SK-N-SH (cell line): ENCODE measurements at regions not wholly inside any gene's neighbourhood (a gene's known extent, or its start where the extent isn't known, plus 50 kb on each side); places are given as distances from the start of the nearest gene placed in this dataset.

Experiments used
- CTCF ChIA-PET: fragments of 300-600, 350-600 bp; formaldehyde crosslinking; extraction: SDS; loops from one replicate; lab custom pipeline; 2021; lab: Yijun Ruan, JAX
- POLR2A ChIA-PET: fragments of 350-600 bp; sonication (Branson Sonifier 250); formaldehyde crosslinking; extraction: SDS; loops from one replicate; lab custom pipeline; 2020; ENCODE audit warnings: antibody characterized with exemption, inconsistent platforms; lab: Yijun Ruan, JAX
- DNase-seq: peaks from one replicate; pipeline ENCODE4 v3.0.0; 2012
- H2AFZ ChIP-seq: fragments of 200-600 bp; sonication (generic); 2 replicates; pipeline ENCODE4 v1.8.1; 2016; ENCODE audit warnings: antibody characterized with exemption, mild to moderate bottlenecking, low read depth
- H3F3A ChIP-seq: fragments of 200-600 bp; sonication (generic); replicated peaks from 2 replicates; pipeline ENCODE3; 2016; ENCODE audit warnings: antibody characterized with exemption, mild to moderate bottlenecking; ENCODE audit not compliant: insufficient read depth
- H3K27ac ChIP-seq, 2 experiments: fragments of 200-500 bp in 1 of 2; fragments of 200-600 bp in 1 of 2; sonication (Bioruptor generic) in 1 of 2; sonication (generic), shearing (Covaris generic) in 1 of 2; 2 replicates each; pipeline versions ENCODE4 v1.5.1 to v1.6.1; 2014 to 2016; ENCODE audit warnings: low read depth in 2 of 2, inconsistent platforms in 1 of 2, low read length in 1 of 2, mild to moderate bottlenecking in 1 of 2, mixed read lengths in 1 of 2
- H3K27me3 ChIP-seq: fragments of 200-600 bp; sonication (generic), shearing (Covaris generic); 2 replicates; pipeline ENCODE4 v1.6.1; 2016; ENCODE audit warnings: mixed run types; ENCODE audit not compliant: insufficient read depth
- H3K36me3 ChIP-seq, 2 experiments: fragments of 200-500 bp in 1 of 2; fragments of 200-600 bp in 1 of 2; sonication (Bioruptor generic) in 1 of 2; sonication (generic) in 1 of 2; replicated peaks in 1 of 2; 2 replicates each; pipeline versions ENCODE3 to v1.5.1; 2014 to 2016; ENCODE audit warnings: low read length in 1 of 2, mild to moderate bottlenecking in 1 of 2; ENCODE audit not compliant: insufficient read depth in 2 of 2, control insufficient read depth in 1 of 2
- H3K4me1 ChIP-seq, 2 experiments: fragments of 200-500 bp in 1 of 2; fragments of 200-600 bp in 1 of 2; sonication (Bioruptor generic) in 1 of 2; sonication (generic), shearing (Covaris generic) in 1 of 2; 2 replicates each; pipeline versions ENCODE4 v1.5.1 to v1.6.1; 2014 to 2016; ENCODE audit warnings: low read depth in 1 of 2, low read length in 1 of 2, mixed run types in 1 of 2; ENCODE audit not compliant: insufficient read depth in 2 of 2, control insufficient read depth in 1 of 2
- H3K4me2 ChIP-seq: fragments of 200-600 bp; sonication (generic), shearing (Covaris generic); 2 replicates; pipeline ENCODE4 v1.6.1; 2017; ENCODE audit warnings: mixed run types
- H3K4me3 ChIP-seq, 2 experiments: fragments of 200-500 bp in 1 of 2; fragments of 200-600 bp in 1 of 2; sonication (Bioruptor generic) in 1 of 2; sonication (generic), shearing (Covaris generic) in 1 of 2; 2 replicates each; pipeline versions ENCODE4 v1.5.1 to v1.8.1; 2014 to 2016; ENCODE audit warnings: low read depth in 2 of 2, inconsistent platforms in 1 of 2, low read length in 1 of 2, mild to moderate bottlenecking in 1 of 2, mixed read lengths in 1 of 2, moderate library complexity in 1 of 2
- H3K79me2 ChIP-seq: fragments of 200-600 bp; sonication (generic); 2 replicates; pipeline ENCODE4 v1.8.1; 2017; ENCODE audit warnings: mild to moderate bottlenecking; ENCODE audit not compliant: insufficient read depth
- H3K9ac ChIP-seq: fragments of 200-600 bp; sonication (generic); 2 replicates; pipeline ENCODE4 v1.6.1; 2017; ENCODE audit warnings: mixed run types
- H3K9me2 ChIP-seq: fragments of 200-600 bp; sonication (generic); 2 replicates; pipeline ENCODE4 v1.6.1; 2017; ENCODE audit warnings: mixed run types
- H3K9me3 ChIP-seq: fragments of 200-600 bp; sonication (generic); 2 replicates; pipeline ENCODE4 v1.6.1; 2017; ENCODE audit warnings: mixed run types, mild to moderate bottlenecking, moderate library complexity
- H4K20me1 ChIP-seq: fragments of 200-600 bp; sonication (generic); 2 replicates; pipeline ENCODE4 v1.6.1; 2017; ENCODE audit warnings: mild to moderate bottlenecking, mixed run types; ENCODE audit not compliant: insufficient read depth
- CHD2 ChIP-seq: fragments of 150-350 bp; IDR thresholded peaks from 2 replicates; pipeline ENCODE4 v1.6.1; 2018; ENCODE audit warnings: low read length; ENCODE audit not compliant: partially characterized antibody
- CTCF ChIP-seq: fragments of 200-600 bp; sonication (generic); IDR thresholded peaks from 2 replicates; pipeline ENCODE4 v1.6.1; 2017; ENCODE audit warnings: antibody characterized with exemption, mild to moderate bottlenecking, moderate library complexity
- ELF1 ChIP-seq: IDR thresholded peaks from 2 replicates; pipeline ENCODE4 v1.4.0; 2012
- EZH2phosphoT487 ChIP-seq: fragments of 200-600 bp; sonication (generic); IDR thresholded peaks from 2 replicates; pipeline ENCODE4 v1.6.1; 2017; ENCODE audit warnings: low read depth, mixed run types, mild to moderate bottlenecking, antibody characterized with exemption, moderate library complexity, borderline replicate concordance
- FOXJ3 ChIP-seq: sonication (generic); formaldehyde crosslinking; IDR thresholded peaks from 2 replicates; pipeline ENCODE4 v1.5.1; 2020; ENCODE audit warnings: mild to moderate bottlenecking, missing genetic modification reagents
- GATA2 ChIP-seq: sonication (generic); formaldehyde crosslinking; IDR thresholded peaks from 2 replicates; pipeline ENCODE4 v1.5.0; 2020; ENCODE audit warnings: mild to moderate bottlenecking, missing genetic modification reagents
- JUND ChIP-seq: IDR thresholded peaks from 2 replicates; pipeline ENCODE4 v1.4.0; 2012
- MEF2A ChIP-seq: IDR thresholded peaks from 2 replicates; pipeline ENCODE4 v1.4.0; 2012; ENCODE audit warnings: low read depth, borderline replicate concordance
- NFIC ChIP-seq: IDR thresholded peaks from 2 replicates; pipeline ENCODE4 v1.4.0; 2012; ENCODE audit warnings: borderline replicate concordance
- NRF1 ChIP-seq: IDR thresholded peaks from 2 replicates; pipeline ENCODE4 v1.6.1; 2012; ENCODE audit warnings: low read depth, mild to moderate bottlenecking, low read length
- PBX3 ChIP-seq: IDR thresholded peaks from 2 replicates; pipeline ENCODE4; 2012
- REST ChIP-seq: IDR thresholded peaks from 2 replicates; pipeline ENCODE4 v1.6.1; 2012; ENCODE audit warnings: mild to moderate bottlenecking, low read depth, low read length, moderate library complexity
- RXRA ChIP-seq: IDR thresholded peaks from 2 replicates; pipeline ENCODE4 v1.4.0; 2012; ENCODE audit warnings: low read depth, mild to moderate bottlenecking, borderline replicate concordance
- SIN3A ChIP-seq: IDR thresholded peaks from 2 replicates; pipeline ENCODE4 v1.6.1; 2012; ENCODE audit warnings: low read depth, mild to moderate bottlenecking, low read length, moderate library complexity, borderline replicate concordance
- TAF1 ChIP-seq: IDR thresholded peaks from 2 replicates; pipeline ENCODE4 v1.6.1; 2012; ENCODE audit warnings: low read depth, mild to moderate bottlenecking, low read length, moderate library complexity, borderline replicate concordance
- ZBTB33 ChIP-seq: IDR thresholded peaks from 2 replicates; pipeline ENCODE4 v1.4.0; 2012; ENCODE audit warnings: low read depth, borderline replicate concordance
- WGBS: methylation state at CpG from one replicate; pipeline ENCODE4 v1.1.6; 2017; ENCODE audit warnings: low lambda C conversion rate; 5-methylcytosine and 5-hydroxymethylcytosine counted together
- TF ChIP-seq, protein P1 (sequence below): fragments of 150-350 bp; IDR thresholded peaks from 2 replicates; pipeline ENCODE4 v1.6.1; 2017; ENCODE audit warnings: antibody characterized with exemption, low read length, low read depth, borderline replicate concordance

DNA sequence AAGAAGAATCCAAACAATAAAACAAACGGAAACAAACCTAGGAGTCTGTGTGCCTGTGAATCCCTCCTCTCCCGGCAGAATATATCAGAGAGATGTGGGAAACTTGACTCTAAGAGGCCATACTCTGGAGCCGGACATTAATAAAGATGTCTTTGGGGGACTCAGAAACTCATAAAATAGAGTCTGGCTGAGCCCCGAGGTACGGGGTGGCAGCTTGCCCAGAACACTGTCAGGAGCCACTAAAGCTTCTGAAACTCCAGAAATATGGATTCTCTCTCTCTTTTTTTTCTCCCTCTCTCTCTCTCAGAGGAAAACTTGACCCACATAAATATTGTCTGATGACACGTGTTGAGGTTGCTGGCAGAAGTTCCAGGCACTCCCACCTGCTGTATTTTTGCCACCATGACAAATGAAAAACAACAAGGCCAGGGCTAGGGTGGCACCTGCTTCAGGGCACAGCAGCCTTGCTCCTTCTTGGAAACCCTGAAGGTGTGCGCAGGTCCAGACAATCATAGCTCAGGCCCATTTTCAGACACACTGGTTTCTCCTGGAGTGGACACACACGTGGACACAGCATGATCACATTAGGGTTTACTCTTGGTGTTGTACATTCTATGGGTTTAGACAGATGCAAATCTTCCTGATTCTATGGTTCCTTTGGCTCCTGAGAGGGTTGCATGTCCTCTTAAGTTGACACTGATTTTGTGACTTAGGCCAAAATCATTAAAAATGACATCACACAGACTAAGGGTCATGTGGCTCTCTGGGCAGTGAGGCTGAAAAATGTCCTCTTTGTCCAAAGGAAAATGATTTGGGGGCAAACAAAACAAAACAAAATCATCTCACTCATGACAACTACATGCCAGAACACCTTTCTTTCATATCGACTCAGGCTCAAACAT is 282.6 kb upstream of the IRX3 start:
- H3F3A ChIP-seq: no peaks in the 10 kb centered on the region
- H3K9me2 ChIP-seq: no peaks in the 10 kb centered on the region
- H3K4me2 ChIP-seq: no peak overlapping the region
- H2AFZ ChIP-seq: no peak overlapping the region
- H3K9me3 ChIP-seq: no peaks in the 10 kb centered on the region
- CTCF ChIA-PET: no interaction called here
- POLR2A ChIA-PET: no interaction called here
- no peak overlapping the region for H3K27ac ChIP-seq
- no peak for DNase-seq
- no peak overlapping the region for H3K9ac ChIP-seq
- TF ChIP-seq GATA2 (CRISPR knock-in tag) (no peak), MEF2A (no peak), RXRA (no peak), ZBTB33 (no peak), TAF1 (no peak), ELF1 (no peak), SIN3A (no peak), EZH2phosphoT487 (no peak), NFIC (no peak), CHD2 (no peak), FOXJ3 (no peak)
- no peaks in the 10 kb centered on the region for H4K20me1 ChIP-seq
- H3K79me2 ChIP-seq: no peaks in the 10 kb centered on the region
- no peaks in the 10 kb centered on the region for H3K36me3 ChIP-seq
- H3K27me3 ChIP-seq: no peaks in the 10 kb centered on the region
- H3K4me3 ChIP-seq: no peak overlapping the region
- no peaks in the 10 kb centered on the region for H3K4me1 ChIP-seq
- 43% methylated on average over 9 of the region's 9 CpGs for WGBS

GRCh38 chr16:54564841-54565240 is 278.3 kb upstream of the IRX3 start:
- no peaks in the 10 kb centered on the region for H3K79me2 ChIP-seq
- no peak overlapping the region for H3K27ac ChIP-seq
- 38% methylated on average over 4 of the region's 4 CpGs for whole genome bisulfite sequencing
- H3K4me2 ChIP-seq: no peak overlapping the region
- no peaks in the 10 kb centered on the region for H3K9me3 ChIP-seq
- H3K4me3 ChIP-seq: no peak overlapping the region
- no peaks in the 10 kb centered on the region for H4K20me1 ChIP-seq
- ChIA-PET CTCF (interaction anchor here (1.1 kb wide), 1 partner anchor 759 kb away, joined by 3 read pairs; the partner anchor contains the start of gene IRX6), POLR2A (no interaction called here)
- no peak overlapping the region for H2AFZ ChIP-seq
- no peaks in the 10 kb centered on the region for H3K4me1 ChIP-seq
- H3F3A ChIP-seq: no peaks in the 10 kb centered on the region
- no peaks in the 10 kb centered on the region for H3K9me2 ChIP-seq
- H3K9ac ChIP-seq: no peak overlapping the region
- H3K36me3 ChIP-seq: no peaks in the 10 kb centered on the region
- H3K27me3 ChIP-seq: no peaks in the 10 kb centered on the region
- no peak for DNase-seq
- TF ChIP-seq CTCF (no peak), JUND (no peak), PBX3 (no peak), REST (no peak), EZH2phosphoT487 (no peak), NRF1 (no peak), MEF2A (no peak)
- TF ChIP-seq, protein P1, sequence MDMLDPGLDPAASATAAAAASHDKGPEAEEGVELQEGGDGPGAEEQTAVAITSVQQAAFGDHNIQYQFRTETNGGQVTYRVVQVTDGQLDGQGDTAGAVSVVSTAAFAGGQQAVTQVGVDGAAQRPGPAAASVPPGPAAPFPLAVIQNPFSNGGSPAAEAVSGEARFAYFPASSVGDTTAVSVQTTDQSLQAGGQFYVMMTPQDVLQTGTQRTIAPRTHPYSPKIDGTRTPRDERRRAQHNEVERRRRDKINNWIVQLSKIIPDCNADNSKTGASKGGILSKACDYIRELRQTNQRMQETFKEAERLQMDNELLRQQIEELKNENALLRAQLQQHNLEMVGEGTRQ: no peak
